IPS DF 19.7 (cell line): ENCODE measurements at regions not wholly inside any gene's neighbourhood (a gene's known extent, or its start where the extent isn't known, plus 50 kb on each side); places are given as distances from the start of the nearest gene placed in this dataset.

Experiments used
- DNase-seq: peaks from one replicate; pipeline ENCODE4 v3.0.0-alpha.2; 2013; ENCODE audit warnings: low read depth, low spot score

DNA sequence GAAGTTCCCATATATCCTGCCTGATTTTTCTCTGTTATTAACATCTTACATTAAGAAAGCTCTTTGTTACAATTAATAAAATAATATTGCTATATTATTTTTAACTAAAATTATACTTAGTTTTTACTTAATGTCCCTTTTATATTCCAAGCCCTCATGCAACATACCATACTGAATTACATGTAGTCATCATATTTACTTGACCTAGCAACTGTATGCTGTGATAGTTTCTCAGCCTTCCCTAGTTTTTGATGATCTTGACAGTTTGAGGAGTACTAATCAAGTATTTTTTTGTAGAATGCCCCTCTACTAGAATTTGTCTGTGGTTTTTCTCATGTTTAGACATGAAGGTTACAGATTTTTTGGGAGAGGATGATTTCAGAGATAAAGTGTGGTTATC, 1503.8 kb upstream of the PABPC4L start:
- no peak for DNase-seq

DNA sequence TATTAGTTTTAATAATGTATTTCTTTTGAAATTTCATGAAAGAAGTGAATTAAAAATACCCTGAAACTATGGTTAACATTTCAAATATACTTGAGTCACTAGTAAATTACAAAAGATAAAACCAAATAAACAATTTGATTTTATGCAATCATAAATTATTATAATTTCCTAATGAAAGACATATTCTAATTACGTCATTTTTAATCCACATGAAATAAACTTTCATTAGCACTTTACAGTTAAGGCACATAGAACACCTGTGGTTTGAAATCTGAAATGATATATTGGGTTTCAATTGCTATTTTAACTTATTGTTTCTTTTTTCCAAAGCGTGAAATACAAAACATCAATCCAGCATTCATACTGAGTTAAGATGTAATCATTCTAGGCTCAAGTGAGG, 1492.5 kb upstream of the PABPC4L start:
- DNase-seq: no peak

DNA sequence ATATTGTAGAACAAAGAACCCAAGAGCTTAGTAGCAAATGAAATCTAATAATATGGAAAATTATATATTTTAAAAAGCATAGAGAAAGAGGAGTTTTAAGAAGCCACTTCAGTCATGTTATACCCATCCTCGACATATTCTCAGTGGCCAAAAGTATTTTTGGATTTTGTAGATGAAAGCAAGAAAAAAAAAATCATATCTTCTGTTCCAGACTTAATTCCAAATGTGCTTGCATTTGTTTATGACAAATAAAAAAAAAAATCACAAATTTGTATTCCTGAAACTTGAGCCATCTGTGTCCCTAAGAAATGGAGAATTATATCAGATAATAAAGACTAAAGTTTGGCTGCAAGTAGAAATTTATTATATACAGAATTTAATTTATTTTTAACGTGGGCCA, 1482.4 kb upstream of the PABPC4L start:
- DNase-seq: no peak

DNA sequence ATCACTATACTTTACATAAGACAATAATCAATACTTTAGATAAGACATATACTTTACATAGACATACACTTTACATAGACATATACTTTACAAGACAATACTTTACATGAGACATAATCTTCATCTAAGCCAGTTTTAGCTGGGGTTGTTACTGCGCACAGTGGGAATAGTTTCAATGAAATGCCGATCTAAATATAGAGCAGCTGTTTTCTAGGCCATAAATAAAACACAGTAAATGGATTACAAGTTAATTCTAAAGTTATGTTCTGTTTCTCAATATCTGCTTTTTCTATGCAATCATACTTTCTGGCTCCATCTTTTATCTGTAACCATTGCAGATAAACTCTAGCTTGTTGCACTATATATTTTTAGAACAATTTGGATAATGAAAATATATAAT, 1470.6 kb upstream of the PABPC4L start:
- DNase-seq: no peak

DNA sequence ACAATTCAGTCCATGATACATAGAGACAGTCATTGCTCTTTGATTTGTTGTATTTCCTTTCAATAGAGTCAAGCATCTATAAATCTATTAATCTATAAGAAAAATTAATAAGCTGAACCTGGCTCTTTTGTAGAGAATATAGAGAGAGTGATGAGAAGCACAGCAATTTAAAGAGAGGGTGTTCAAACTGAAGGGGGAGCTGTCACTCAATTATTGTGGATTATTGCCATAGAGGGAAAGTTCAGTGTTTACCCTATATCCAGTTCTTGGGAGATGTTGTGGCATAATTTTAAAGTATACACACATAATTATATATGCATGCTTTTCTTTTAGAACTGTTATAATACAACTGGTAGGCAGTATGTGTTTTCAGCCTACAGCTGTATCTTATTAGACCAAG, 1469.0 kb upstream of the PABPC4L start:
- DNase-seq: no peak
